GM19467 (cell line): ENCODE measurements at regions not wholly inside any gene's neighbourhood (a gene's known extent, or its start where the extent isn't known, plus 50 kb on each side); places are given as distances from the start of the nearest gene placed in this dataset.
"Not testable (repeated sequence)": the region's sequence is repeated elsewhere in the genome, so short reads cannot be mapped to it uniquely, and the experiment has no call there.

Source experiments
- ATAC-seq: cut with Tn5 transposase; IDR thresholded peaks from one replicate; pipeline ENCODE4 v1.9.1; 2021; ENCODE audit warnings: mild to moderate bottlenecking, moderate library complexity; ENCODE audit not compliant: unreplicated experiment

DNA sequence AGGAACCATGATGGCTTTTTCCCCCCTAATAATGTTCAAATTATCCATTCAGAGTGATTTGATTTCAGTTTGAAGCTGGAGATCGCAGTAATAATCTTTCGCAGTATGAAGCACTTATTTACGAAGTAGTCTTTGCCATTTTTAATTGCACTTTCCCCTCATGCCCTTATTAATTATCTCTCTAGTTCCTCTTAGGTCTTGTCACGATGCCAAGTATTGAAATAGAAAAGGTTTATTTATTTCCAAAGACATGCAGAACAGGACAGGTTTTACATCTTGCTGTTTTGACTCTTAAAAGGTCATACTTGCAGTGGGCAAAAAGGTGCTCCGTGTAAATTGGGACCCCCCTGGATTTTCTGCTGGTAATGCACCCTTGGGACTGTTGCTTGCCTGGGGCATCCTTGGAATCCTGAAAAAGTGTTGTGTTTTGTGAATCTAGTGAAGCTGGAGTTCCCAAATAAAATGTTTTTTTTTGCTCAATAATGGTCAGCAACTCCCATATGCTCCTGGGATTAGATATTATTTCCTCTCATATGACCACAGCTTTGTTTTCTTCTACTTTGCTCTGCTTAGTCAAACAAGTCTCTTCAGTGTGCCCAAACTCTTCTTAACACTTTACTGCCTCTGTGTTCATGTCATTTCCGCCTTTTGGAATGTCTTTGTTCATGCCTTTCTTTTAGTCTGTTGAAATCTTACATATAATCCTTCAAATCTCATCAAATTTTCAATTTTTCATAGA, 278.3 kb downstream of the TMEM38B start:
- ATAC-seq = no peak

DNA sequence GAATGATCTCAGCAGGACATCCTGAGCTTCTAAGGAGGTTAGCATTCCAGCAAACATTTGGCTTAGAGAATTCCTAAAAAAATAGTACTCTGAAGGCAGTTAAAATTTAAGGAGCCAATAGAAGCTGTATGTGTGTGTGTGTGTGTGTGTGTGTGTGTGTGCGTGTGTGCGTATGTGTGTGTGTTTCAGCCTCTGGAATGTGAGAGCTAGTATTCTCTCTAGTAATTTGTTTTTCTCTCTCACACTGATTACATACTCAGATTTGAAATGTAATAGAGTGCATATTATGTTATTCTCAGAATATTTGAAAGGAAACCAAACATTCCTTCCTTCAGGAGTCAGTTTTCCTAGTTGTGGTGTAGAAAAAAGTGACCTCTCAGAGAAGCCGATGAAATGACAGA, 279.6 kb downstream of the TMEM38B start:
- no peak for ATAC-seq

DNA sequence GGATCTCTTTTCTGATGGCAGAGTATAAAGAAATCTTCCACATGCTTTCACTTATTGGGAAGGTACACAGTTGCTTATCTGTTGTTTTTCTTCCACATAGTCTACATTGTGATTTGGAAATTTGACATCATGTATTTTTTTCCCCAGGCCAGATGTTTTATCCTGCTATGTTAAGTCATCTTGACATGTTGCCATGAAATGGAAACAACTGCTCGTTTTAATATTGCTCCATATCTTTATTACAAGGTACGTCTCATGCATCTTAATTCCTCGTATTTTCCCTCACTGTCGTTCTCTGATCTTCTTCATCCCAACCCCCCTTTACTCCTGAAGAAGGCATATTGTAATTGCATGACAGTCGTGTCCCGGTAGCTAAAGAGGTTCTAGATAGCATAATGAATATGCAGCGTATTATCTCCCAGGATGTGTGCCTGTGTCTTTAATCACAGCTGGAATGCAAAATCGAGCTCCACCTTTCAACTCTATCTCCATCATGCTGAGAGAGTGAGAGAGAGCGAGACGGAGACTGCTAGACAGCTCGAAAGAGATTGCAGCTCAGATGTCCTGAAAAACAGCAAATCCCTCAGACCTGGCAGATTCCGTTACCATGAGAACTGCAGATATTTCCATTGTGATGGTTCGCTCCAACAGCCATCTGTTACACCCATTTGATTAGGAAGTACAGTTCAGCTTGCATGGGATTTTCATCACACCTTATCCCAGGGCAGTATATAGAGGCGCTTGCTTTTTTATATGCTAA, 281.7 kb downstream of the TMEM38B start:
- ATAC-seq = no peak

GRCh38 chr9:105978336-105978735, 284.0 kb downstream of the TMEM38B start:
- ATAC-seq = no peak

DNA sequence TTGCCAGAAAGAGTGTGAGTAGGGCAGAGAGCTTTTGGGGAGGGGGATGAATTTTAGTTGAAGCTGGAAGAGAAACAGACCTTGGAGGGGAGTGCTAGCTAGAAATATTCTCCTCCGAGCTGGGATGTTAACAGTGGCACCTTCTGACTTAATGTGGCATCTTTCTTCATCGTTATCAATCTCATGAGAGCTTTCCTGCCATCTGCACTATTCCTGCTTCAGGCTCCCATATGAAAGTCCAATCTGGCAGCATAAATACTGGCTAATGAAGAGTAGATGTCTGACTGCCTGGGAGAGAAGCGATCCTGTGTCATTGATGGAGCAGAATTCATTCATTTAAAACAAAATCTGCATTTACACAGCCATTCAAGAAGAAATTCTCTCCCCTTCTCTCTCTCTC, 284.5 kb downstream of the TMEM38B start:
- ATAC-seq = no peak

GRCh38 chr9:105979290-105979689, 284.9 kb downstream of the TMEM38B start:
- ATAC-seq = no peak

DNA sequence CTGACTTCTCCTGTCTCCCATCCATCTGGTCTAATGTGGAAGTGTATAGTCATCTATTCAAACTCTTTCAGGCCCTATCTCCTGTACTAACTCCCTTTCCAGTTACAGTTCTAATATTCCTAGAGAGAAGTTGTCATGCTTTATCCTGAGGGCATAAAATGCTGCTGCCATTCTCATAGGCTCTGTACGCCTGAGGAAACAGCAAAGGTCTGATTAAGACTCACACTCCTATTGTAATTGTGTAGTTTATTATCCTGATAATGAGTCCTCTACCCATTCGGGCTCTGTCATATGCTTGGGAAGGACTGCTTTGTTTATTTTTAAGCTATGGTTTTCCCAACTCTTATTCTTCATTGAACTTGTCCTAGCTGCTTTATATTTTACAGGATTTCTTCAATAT, 290.4 kb downstream of the TMEM38B start:
- ATAC-seq = no peak

DNA sequence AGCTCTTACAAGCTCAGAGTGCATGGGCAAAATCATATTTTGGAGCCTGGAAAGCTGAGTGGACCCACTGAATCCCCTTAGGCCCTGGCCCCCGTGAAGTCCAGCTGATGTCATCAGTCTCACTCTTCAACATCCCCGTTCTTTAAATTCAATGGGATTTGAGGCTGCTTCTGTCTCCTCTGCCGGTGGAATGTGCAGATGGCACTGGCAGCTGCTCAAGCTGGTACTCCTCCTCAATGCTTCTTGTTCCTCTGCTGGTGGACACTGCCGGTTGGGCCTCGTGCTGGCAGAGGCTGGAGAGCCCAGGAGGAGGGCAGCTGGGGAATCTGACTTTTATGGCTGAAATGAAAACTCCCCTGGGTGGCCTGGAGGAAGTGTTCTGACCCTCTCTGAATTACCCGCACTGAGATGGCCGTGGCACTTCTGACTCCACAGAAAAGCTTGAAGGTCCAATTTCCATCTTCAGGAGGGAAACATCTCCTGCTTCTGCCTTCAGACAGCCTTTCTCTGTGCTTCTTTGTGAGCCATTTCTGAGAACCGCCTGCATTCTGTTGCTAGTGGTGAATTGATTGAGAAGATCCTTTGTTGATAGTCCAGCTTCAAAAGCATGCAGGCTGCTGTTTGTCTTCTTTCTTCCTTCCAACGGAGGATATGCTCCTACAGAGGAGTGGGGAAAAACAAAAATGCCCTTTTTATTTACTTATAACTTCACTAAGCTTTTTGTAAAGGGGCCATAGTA, 298.9 kb downstream of the TMEM38B start:
- ATAC-seq = no peak

DNA sequence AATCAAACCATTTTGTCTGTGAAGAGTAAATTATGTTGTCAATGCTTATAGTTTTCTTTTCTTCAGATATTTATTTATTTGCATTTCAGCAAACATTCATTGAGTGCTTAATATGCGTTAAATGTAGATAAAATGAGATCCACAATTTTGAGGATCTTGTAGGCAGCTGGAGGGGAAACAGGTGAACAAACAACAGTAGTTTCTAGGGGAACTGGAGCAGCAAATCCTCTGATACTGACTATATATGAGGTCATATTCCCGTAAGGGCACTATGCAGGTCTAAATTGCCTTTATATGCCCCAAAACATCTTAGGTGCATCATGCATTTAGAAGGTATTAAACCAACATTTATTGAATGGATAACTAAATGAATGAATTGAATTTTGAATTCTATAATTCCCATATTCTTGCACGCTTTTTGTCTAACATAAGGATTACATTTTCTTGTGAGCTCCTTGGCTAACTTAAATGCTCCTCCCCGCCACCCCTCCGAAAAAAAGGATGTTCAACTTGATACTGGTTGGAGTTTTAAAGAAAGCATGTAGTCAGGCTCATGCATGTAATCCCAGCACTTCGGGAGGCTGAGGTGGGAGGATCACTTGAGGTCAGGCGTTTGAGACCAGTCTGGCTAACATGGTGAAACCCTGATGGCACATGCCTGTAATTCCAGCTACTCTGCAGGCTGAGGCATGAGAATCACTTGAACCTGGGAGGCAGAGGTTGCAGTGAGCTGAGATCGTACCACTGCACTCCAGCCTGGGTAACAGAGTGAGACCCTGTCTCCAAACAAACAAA, 299.8 kb downstream of the TMEM38B start:
- ATAC-seq = no peak

DNA sequence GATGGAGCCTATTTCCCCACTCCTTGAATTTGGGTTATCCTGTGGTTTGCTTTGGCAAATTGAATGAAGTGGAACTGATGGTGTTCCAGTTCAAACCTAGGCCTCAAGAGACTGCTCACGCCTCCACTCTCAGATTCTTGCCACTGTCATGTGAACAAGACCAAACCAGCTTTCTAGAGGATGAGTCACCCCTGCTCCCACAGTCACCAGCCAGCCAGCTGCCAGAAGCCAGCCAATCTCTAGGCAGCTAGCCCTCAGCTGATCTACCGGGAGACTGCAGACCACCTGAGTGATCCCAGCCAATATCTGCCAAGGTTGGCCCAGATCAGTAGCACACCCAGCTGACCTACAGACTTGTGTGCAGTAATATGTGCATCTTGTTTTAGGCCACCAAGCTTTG, 300.6 kb downstream of the TMEM38B start:
- ATAC-seq = no peak

DNA sequence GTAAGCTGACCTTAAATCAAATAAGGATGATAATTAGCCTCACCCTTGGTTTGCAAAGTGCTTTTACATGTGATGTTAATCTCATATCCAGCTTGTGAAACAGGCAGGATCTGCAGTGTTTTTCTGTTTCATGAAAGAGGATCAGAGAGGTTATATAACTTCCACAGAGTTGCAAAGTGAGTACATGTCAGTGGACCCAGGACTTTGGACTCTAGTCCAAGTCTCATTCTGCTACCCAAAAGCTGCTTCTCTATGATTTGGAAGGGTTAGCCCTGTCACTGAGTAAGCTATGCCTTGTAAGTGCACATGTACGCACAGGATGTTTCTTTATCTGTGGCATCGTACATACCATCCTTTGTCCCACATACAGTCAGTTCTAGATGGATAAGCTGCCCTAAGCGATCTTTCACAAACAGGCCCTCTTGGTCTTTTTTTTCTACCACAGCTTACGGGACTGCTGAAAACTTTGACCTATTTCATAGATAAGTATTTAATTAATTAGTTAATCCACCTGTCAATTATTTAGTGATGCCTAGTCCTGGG, 322.9 kb downstream of the TMEM38B start:
- ATAC-seq = no peak

DNA sequence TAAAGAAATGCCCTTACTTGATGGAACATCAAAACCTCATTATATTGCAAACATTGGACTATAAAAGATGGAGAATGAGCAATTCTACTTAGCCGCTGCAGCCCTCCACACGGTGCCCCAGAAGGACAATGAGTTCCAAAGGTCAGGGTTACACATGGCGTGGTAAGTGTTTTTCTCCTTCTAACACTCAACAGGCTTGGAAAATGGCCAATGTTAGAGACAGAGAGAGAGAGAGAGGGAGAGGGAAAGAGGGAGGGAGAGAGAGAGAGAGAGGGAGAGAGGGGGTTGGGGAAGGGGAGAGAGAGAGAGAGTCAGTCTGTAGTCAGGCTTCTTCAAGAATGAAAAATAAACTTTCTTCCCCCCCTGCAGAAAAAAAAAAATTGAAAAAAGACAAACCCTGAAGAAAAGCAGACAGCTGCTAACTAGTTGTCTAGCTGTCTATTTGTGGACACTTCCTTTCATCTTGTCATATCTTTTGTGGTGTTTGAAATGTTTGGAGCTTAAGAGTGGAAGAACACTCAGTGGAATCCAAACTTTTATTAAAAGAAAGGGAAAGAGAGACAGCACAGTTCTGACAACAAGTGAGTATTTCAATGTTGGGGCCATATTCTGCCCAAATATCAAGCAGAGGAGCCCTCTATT, 324.8 kb downstream of the TMEM38B start:
- ATAC-seq = no peak

DNA sequence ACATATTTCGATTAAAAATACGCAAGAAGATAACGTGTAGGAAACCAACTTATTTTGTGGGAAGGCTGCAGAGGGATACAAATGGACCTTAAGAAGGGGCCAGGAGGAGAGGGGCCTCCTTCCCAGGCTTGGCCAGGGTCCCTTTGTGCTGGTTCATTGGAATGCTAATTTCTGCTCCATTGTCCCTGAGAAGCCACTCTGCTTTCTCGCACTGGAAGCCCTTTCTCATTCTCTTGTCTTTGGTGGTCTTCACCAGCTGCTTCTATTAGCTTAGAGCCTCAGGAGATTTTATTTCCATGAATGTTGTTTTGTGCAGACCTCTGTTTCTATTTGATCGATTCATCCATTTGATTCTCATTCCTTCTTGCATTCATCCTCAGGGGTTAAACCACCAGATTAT, 325.4 kb downstream of the TMEM38B start:
- no peak for ATAC-seq

GRCh38 chr9:106020186-106020585, 325.8 kb downstream of the TMEM38B start:
- no peak for ATAC-seq

- ATAC-seq = no peak
Observed at GRCh38 chr9:106023455-106023854, 329.1 kb downstream of the TMEM38B start.

GRCh38 chr9:106025453-106025852, 331.1 kb downstream of the TMEM38B start:
- ATAC-seq = no peak

DNA sequence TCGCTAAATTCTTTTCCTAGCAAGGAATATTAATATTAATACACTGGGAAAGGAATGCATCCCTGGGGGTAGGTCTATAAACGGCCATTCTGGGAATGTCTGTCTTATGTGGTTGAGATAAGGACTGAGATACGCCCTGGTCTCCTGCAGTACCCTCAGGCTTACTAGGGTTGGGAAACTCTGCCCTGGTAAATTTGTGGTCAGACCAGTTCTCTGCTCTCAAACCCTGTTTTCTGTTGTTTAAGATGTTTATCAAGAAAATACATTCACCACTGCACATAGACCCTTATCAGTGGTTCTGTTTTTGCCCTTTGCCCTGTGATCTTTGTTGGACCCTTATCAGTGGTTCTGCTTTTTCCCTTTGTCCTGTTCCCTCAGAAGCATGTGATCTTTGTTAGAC, 335.8 kb downstream of the TMEM38B start:
- ATAC-seq = not testable (repeated sequence)

DNA sequence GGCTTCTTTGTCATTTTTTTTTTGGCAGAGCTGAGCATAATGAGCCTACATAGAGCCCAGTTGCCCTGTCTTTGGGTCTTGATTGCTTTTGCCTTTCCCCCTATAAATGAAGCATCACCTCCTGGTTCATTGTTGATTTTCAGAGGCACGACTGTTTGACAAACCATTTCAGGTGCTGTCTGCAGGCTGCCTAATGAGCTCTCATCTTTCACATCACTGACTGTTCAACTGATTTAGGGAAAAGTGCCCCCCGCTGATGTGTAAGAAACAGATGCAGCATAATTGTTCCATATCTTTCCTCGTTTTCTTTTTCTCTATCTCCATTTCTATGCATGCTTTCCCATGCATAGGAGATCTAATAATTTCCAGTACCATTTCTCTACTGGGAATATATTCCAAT, 338.6 kb downstream of the TMEM38B start:
- ATAC-seq = no peak

GRCh38 chr9:106035806-106036205, 341.5 kb downstream of the TMEM38B start:
- no peak for ATAC-seq
